ENCODE measurements at regions not wholly inside any gene's neighbourhood (a gene's known extent, or its start where the extent isn't known, plus 50 kb on each side); places are given as distances from the start of the nearest gene placed in this dataset.

GRCh38 chr5:133663397-133664054 is 51.2 kb upstream of the FSTL4 start:
- no peak overlapping the region for H3T11ph ChIP-seq (ENCODE audit: low read length)
- DNase-seq, result no peak

More at GRCh38 chr5:133663397-133664054, 51.2 kb upstream of the FSTL4 start:
- H3K9me3 ChIP-seq (ENCODE audit: control insufficient read depth, low read depth, low read length), result no peaks in the 10 kb centered on the region
- no peaks in the 10 kb centered on the region for H3K23me2 ChIP-seq (ENCODE audit: insufficient read length, low read depth, low read length, poor library complexity, severe bottlenecking)
- no peak overlapping the region for H2AFZ ChIP-seq (ENCODE audit: low read length)
- no peaks in the 10 kb centered on the region for H3K4me1 Mint-ChIP-seq
- H4K5ac ChIP-seq (ENCODE audit: insufficient read length, low read depth, low read length), result no peak overlapping the region
- H2BK20ac ChIP-seq (ENCODE audit: low read depth, low read length, poor library complexity, severe bottlenecking), result no peak overlapping the region
- no peak overlapping the region for H2BK15ac ChIP-seq (ENCODE audit: low read depth, low read length)
- no peak overlapping the region for H2BK5ac ChIP-seq (ENCODE audit: insufficient read length, low read length)
- H3K27me3 Mint-ChIP-seq (ENCODE audit: low read depth), result peaks cover 8% of the 10 kb centered on the region
- no peak for TF ChIP-seq CTCF (conservative IDR thresholded peaks at IDR 0.05)
- H3K4me1 ChIP-seq (ENCODE audit: insufficient read depth, low read length), result no peaks in the 10 kb centered on the region
- no peaks in the 10 kb centered on the region for H3K9me3 Mint-ChIP-seq
- no peak overlapping the region for H3K9ac ChIP-seq (ENCODE audit: extremely low read depth, insufficient read length, low read length)
- H2BK120ac ChIP-seq (ENCODE audit: low read depth, low read length, poor library complexity, severe bottlenecking), result no peak overlapping the region
- H3K27me3 ChIP-seq (ENCODE audit: insufficient read depth, low read length), result no peaks in the 10 kb centered on the region; the same call in 1 of the 2 replicates
- no peak overlapping the region for H2BK12ac ChIP-seq (ENCODE audit: insufficient read length, low read depth, low read length)
- no peak overlapping the region for H3K4ac ChIP-seq (ENCODE audit: low read depth, low read length)
- H3K4me3 Mint-ChIP-seq, result no peak overlapping the region
- H3K4me2 ChIP-seq (ENCODE audit: insufficient read depth, insufficient read length, low read length), result no peak overlapping the region
- H3K23ac ChIP-seq (ENCODE audit: insufficient read length, low read depth, low read length), result no peak overlapping the region
- H3K56ac ChIP-seq (ENCODE audit: insufficient read length, low read depth, low read length), result no peak overlapping the region
- no peaks in the 10 kb centered on the region for H3K79me1 ChIP-seq (ENCODE audit: insufficient read depth, low read depth, low read length, poor library complexity, severe bottlenecking)
- WGBS (ENCODE audit: extremely low coverage, insufficient read length, low lambda C conversion rate), result no CpG with 5 or more reads among the region's 7 CpGs
- H4K8ac ChIP-seq (replicated peaks; ENCODE audit: insufficient read length, low read depth, low read length), result no peak overlapping the region
- H2AK5ac ChIP-seq (ENCODE audit: insufficient read length, low read length), result no peak overlapping the region
- no peaks in the 10 kb centered on the region for H3K36me3 Mint-ChIP-seq (ENCODE audit: insufficient read depth in 1 of 3, low read depth in 3 of 3)
- no peak overlapping the region for H3K18ac ChIP-seq (ENCODE audit: insufficient read length, low read depth, low read length)
- H3K27ac Mint-ChIP-seq, result no peak overlapping the region
- no peaks in the 10 kb centered on the region for H3K79me2 ChIP-seq (ENCODE audit: insufficient read depth, low read length)
- H4K20me1 ChIP-seq (ENCODE audit: control insufficient read depth, insufficient read depth, insufficient read length), result no peaks in the 10 kb centered on the region
- H4K91ac ChIP-seq (ENCODE audit: insufficient read length, low read depth, low read length), result no peak overlapping the region
- H3K14ac ChIP-seq (ENCODE audit: insufficient read depth, low read length), result no peak overlapping the region
- H3K27ac ChIP-seq (ENCODE audit: insufficient read length, low read depth, low read length), result no peak overlapping the region
